Naive thymus-derived CD4-positive, alpha-beta T cell (primary cell): ENCODE measurements at regions not wholly inside any gene's neighbourhood (a gene's known extent, or its start where the extent isn't known, plus 50 kb on each side); places are given as distances from the start of the nearest gene placed in this dataset.

ENCODE experiments used
- ATAC-seq: fragments of 150-1000 bp; cut with Tn5 transposase; 2 replicates; pipeline ENCODE4 v1.10.0; 2021; ENCODE audit warnings: mild to moderate bottlenecking, moderate library complexity
- CTCF ChIA-PET: fragments of 350-600 bp; sonication (Branson Sonifier 250); formaldehyde crosslinking; loops from one replicate; lab custom pipeline; 2021; ENCODE audit warnings: antibody characterized with exemption; lab: Charles Lee
- POLR2A ChIA-PET: fragments of 350-600 bp; sonication (Branson Sonifier 250); formaldehyde crosslinking; loops from one replicate; lab custom pipeline; 2021; ENCODE audit warnings: antibody characterized with exemption, inconsistent platforms; lab: Charles Lee
- DNase-seq, 9 donors: peaks; one replicate each; pipeline versions ENCODE4 v3.0.0 to v3.0.0-alpha.2; 2020 to 2022; ENCODE audit warnings: mixed read lengths in 1 of 9
- H3K27ac ChIP-seq: one replicate; pipeline ENCODE4 v1.7.0; 2013; ENCODE audit warnings: mild to moderate bottlenecking, low read depth, low read length, moderate library complexity
- H3K27me3 ChIP-seq, 2 donors: one replicate each; pipeline ENCODE4 v1.7.0; 2013; ENCODE audit warnings: low read length in 2 of 2, mild to moderate bottlenecking in 2 of 2, moderate library complexity in 2 of 2; ENCODE audit not compliant: control insufficient read depth in 2 of 2, insufficient read depth in 2 of 2
- H3K36me3 ChIP-seq, 3 experiments: 1 replicate in 2 of 3; 2 replicates in 1 of 3; pipeline ENCODE4 v1.7.0; 2013; ENCODE audit warnings: low read length in 3 of 3, mild to moderate bottlenecking in 3 of 3, moderate library complexity in 1 of 3; ENCODE audit not compliant: insufficient read depth in 3 of 3, control insufficient read depth in 2 of 3
- H3K4me1 ChIP-seq, 2 donors: one replicate each; pipeline ENCODE4 v1.7.0; 2013; ENCODE audit warnings: low read length in 2 of 2, mild to moderate bottlenecking in 2 of 2, moderate library complexity in 1 of 2; ENCODE audit not compliant: control insufficient read depth in 2 of 2, insufficient read depth in 2 of 2
- H3K4me3 ChIP-seq: 2 replicates; pipeline ENCODE4 v1.7.0; 2013; ENCODE audit warnings: mild to moderate bottlenecking, low read length
- H3K9me3 ChIP-seq, 3 experiments: 1 replicate in 2 of 3; 2 replicates in 1 of 3; pipeline ENCODE4 v1.7.0; 2013; ENCODE audit warnings: low read length in 3 of 3; ENCODE audit not compliant: control insufficient read depth in 2 of 3
- H3K27ac Mint-ChIP-seq, 9 donors: one replicate each; pipeline ENCODE4 v1.8.0; 2020 to 2022; ENCODE audit warnings: mixed read lengths in 9 of 9, mild to moderate bottlenecking in 8 of 9, moderate library complexity in 5 of 9, inconsistent platforms in 2 of 9
- H3K27me3 Mint-ChIP-seq, 5 donors: one replicate each; pipeline ENCODE4 v1.8.0; 2021 to 2022; ENCODE audit warnings: mixed read lengths in 5 of 5, mild to moderate bottlenecking in 1 of 5
- H3K36me3 Mint-ChIP-seq, 5 donors: one replicate each; pipeline ENCODE4 v1.8.0; 2020 to 2022; ENCODE audit warnings: mixed read lengths in 5 of 5, mild to moderate bottlenecking in 3 of 5, inconsistent platforms in 1 of 5
- H3K4me1 Mint-ChIP-seq, 7 donors: one replicate each; pipeline ENCODE4 v1.8.0; 2020 to 2022; ENCODE audit warnings: mixed read lengths in 7 of 7, mild to moderate bottlenecking in 3 of 7, inconsistent platforms in 1 of 7
- H3K4me3 Mint-ChIP-seq, 10 donors: one replicate each; pipeline ENCODE4 v1.8.0; 2020 to 2022; ENCODE audit warnings: mild to moderate bottlenecking in 10 of 10, mixed read lengths in 10 of 10, moderate library complexity in 6 of 10, inconsistent platforms in 2 of 10
- H3K9me3 Mint-ChIP-seq, 11 donors: one replicate each; pipeline ENCODE4 v1.8.0; 2020 to 2022; ENCODE audit warnings: mixed read lengths in 11 of 11, mild to moderate bottlenecking in 4 of 11, inconsistent platforms in 1 of 11, moderate library complexity in 1 of 11
- intact Hi-C, 2 donors: fragments of 100-400 bp; cut with micrococcal nuclease; formaldehyde crosslinking; loops; one replicate each; pipeline ENCODE4 v1.15.1; 2023

DNA sequence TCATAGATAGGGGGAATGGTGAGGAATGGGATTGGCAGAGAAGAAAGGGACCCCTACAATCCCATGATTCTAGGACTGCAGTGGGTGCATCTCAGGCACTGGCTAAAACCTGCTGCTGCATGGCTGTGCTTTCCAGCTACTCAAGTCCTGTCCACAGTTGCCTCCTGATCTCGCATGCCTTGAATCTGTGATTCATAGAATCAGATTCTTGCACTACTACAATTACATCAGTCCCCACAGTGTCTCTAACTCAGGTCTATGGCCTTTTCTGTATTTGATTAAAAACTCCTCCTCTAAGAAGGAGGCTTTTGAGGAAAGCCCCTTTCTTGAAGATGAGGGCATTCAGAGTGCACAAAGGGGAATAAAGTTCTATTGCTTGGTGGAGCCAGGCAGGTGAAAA, 117.4 kb downstream of the LRATD1 start:
- Histone ChIP-seq H3K36me3 (no peaks in the 10 kb centered on the region), H3K27me3 (no peaks in the 10 kb centered on the region), H3K4me3 (no peak overlapping the region), H3K9me3 (no peaks in the 10 kb centered on the region), H3K4me1 (no peaks in the 10 kb centered on the region), H3K27ac (no peak overlapping the region)
- intact Hi-C loops, result no loop called here
- H3K27ac Mint-ChIP-seq, result no peak overlapping the region
- H3K27me3 Mint-ChIP-seq, result peaks cover 0 to 4% (median 0%) of the 10 kb centered on the region in 5 donors
- no peaks in the 10 kb centered on the region for H3K36me3 Mint-ChIP-seq
- H3K4me1 Mint-ChIP-seq, result no peaks in the 10 kb centered on the region
- no peak for DNase-seq
- peaks cover 0 to 5% (median 0%) of the 10 kb centered on the region in 11 donors for H3K9me3 Mint-ChIP-seq
- CTCF ChIA-PET, result no interaction called here
- POLR2A ChIA-PET, result no interaction called here
- no peak overlapping the region for H3K4me3 Mint-ChIP-seq
- no peak for ATAC-seq

DNA sequence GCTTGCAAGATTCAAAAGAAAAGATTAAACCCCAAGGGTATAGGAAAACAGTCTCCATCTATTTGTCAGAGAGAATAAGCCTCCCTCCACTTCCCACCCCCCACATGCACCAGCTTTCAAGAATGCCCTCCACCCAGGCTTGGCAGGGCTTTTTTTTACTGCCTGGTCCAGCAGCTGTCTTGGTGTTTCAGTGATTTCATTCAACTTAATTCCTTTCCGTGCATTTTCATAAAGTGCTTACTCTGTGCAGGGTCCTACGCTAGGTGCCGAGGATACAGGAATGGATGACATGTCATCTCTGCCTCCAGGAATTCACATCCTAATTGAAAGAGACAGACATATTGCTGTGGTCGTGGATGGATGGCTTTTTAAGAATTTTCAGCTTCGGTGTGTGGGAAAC, 117.9 kb downstream of the LRATD1 start:
- ChIA-PET CTCF (no interaction called here), POLR2A (no interaction called here)
- H3K36me3 Mint-ChIP-seq, result no peaks in the 10 kb centered on the region
- Histone ChIP-seq H3K27me3 (no peaks in the 10 kb centered on the region), H3K9me3 (no peaks in the 10 kb centered on the region), H3K36me3 (no peaks in the 10 kb centered on the region), H3K4me3 (no peak overlapping the region), H3K4me1 (no peaks in the 10 kb centered on the region), H3K27ac (no peak overlapping the region)
- peaks cover 0 to 5% (median 0%) of the 10 kb centered on the region in 11 donors for H3K9me3 Mint-ChIP-seq
- no peak overlapping the region for H3K27ac Mint-ChIP-seq
- H3K4me3 Mint-ChIP-seq, result no peak overlapping the region
- no peaks in the 10 kb centered on the region for H3K4me1 Mint-ChIP-seq
- H3K27me3 Mint-ChIP-seq, result peaks cover 0 to 4% (median 0%) of the 10 kb centered on the region in 5 donors
- ATAC-seq (no peak), DNase-seq (no peak)
- intact Hi-C loops, result no loop called here

DNA sequence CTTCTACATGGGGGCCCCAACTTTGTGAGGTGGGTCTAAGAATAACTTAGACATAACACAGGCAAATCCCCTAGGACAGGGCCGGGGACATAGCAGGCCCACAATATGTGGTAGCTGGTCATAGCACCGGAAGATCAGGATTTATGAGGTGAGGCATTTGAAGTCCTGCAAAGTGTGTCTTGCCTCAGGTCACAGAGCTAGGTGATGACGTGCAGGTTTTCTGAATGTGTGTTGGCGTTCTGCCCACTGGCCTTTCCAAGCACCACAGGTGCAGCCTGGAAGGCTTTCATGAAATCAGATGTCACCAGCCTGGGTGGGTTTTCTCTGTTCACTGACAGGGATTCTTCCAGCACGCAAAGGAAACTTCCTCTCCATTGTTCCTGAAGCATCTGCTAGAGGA, 119.1 kb downstream of the LRATD1 start:
- Histone ChIP-seq H3K4me1 (no peaks in the 10 kb centered on the region), H3K27me3 (no peaks in the 10 kb centered on the region), H3K36me3 (no peaks in the 10 kb centered on the region), H3K9me3 (no peaks in the 10 kb centered on the region), H3K27ac (no peak overlapping the region), H3K4me3 (no peak overlapping the region)
- ChIA-PET POLR2A (no interaction called here), CTCF (no interaction called here)
- no peak for ATAC-seq
- Mint-ChIP-seq H3K4me1 (no peaks in the 10 kb centered on the region), H3K27me3 (peaks cover 0 to 4% (median 0%) of the 10 kb centered on the region in 5 donors), H3K36me3 (no peaks in the 10 kb centered on the region), H3K4me3 (no peak overlapping the region), H3K9me3 (peaks cover 0 to 5% (median 0%) of the 10 kb centered on the region in 11 donors), H3K27ac (no peak overlapping the region)
- intact Hi-C loops, result no loop called here
- DNase-seq, result no peak

DNA sequence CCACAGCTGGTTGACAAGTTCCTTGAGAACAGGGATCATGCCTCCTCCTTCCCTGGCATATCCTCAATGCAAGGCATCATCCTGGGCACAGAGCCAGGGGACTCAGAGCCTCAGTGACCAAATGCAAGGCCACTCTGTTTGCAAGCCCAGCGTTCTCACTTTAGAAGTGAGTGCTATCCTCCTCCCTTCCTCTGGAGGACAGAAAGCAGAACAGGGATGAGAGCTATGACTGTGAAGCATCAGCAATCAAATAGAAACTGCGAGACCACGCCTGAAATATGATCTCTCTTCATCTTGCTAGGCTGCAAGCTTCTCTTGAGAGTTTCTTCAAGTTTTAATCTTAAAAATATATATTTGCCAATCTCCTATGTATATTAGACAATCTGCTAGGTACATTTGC, 119.8 kb downstream of the LRATD1 start:
- Histone ChIP-seq H3K36me3 (no peaks in the 10 kb centered on the region), H3K4me1 (no peaks in the 10 kb centered on the region), H3K27ac (no peak overlapping the region), H3K4me3 (no peak overlapping the region), H3K9me3 (no peaks in the 10 kb centered on the region), H3K27me3 (no peaks in the 10 kb centered on the region)
- Mint-ChIP-seq H3K27me3 (peaks cover 0 to 4% (median 0%) of the 10 kb centered on the region in 5 donors), H3K4me1 (no peaks in the 10 kb centered on the region), H3K9me3 (peaks cover 0 to 5% (median 0%) of the 10 kb centered on the region in 11 donors), H3K36me3 (no peaks in the 10 kb centered on the region), H3K27ac (no peak overlapping the region), H3K4me3 (no peak overlapping the region)
- intact Hi-C loops, result no loop called here
- ChIA-PET POLR2A (no interaction called here), CTCF (no interaction called here)
- DNase-seq (no peak), ATAC-seq (no peak)

DNA sequence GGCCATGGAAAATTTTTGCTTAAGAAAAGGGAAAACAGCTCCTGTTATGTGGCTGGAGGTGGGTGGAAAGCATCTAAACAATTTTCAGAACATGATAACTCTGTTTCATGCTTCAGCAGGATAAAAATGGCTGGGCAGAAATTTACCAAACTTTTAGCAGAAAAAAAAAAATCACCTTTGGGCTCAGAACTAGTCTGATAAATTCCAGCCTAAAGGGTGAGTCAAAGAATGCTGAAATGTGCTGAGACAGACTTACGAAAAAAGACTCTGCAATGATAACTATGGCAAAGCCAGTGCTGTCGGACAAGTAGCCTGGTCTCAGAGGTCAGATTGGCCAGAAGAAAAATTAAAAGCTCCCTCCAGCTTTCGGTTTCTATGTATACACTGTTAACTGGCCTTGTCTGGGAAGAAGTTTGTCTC, 123.6 kb downstream of the LRATD1 start:
- H3K9me3 ChIP-seq, result no peaks in the 10 kb centered on the region
- no peaks in the 10 kb centered on the region for H3K4me1 ChIP-seq
- no peak overlapping the region for H3K27ac Mint-ChIP-seq
- H3K4me3 Mint-ChIP-seq, result no peak overlapping the region
- ChIA-PET POLR2A (no interaction called here), CTCF (no interaction called here)
- H3K36me3 Mint-ChIP-seq, result no peaks in the 10 kb centered on the region
- H3K27ac ChIP-seq, result no peak overlapping the region
- intact Hi-C loops, result no loop called here
- no peaks in the 10 kb centered on the region for H3K36me3 ChIP-seq
- H3K9me3 Mint-ChIP-seq, result no peaks in the 10 kb centered on the region
- H3K4me3 ChIP-seq, result no peak overlapping the region
- no peak for ATAC-seq
- no peaks in the 10 kb centered on the region for H3K27me3 ChIP-seq
- no peaks in the 10 kb centered on the region for H3K4me1 Mint-ChIP-seq
- no peak for DNase-seq
- peaks cover 0 to 4% (median 0%) of the 10 kb centered on the region in 5 donors for H3K27me3 Mint-ChIP-seq

DNA sequence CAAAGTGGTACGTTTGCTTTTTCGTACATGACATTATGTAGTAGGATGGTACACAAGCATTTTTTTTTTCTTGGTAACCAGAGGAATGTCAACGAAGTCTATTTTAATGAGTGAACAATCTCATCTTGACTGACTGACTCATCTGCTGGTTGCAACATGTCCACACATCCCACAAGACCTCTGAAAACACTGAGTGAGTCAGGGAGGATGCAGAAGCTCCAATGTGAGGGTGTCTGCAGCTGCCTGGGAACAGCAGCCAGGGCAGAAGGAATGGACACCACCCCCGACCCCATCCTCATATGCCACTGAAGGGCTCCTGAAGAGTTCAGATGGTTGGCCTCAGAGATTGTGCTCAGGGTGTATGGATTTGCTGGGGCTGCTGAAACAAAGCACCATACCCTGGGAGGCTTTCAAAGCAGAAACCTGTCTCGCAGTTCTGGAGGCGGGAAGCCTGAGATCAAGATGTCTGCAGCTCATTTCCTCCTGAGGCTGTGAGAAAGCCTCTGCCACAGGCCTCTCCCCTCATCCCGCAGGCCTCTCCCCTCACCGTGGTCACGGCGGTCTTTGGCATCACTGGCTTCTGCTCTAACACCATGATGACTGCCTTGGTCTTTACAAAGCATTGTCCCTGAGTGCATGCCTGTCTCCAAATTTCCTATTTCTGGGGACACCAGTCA, 124.6 kb downstream of the LRATD1 start:
- Histone ChIP-seq H3K9me3 (no peaks in the 10 kb centered on the region), H3K4me1 (no peaks in the 10 kb centered on the region), H3K27me3 (no peaks in the 10 kb centered on the region), H3K4me3 (no peak overlapping the region), H3K36me3 (no peaks in the 10 kb centered on the region), H3K27ac (no peak overlapping the region)
- H3K4me1 Mint-ChIP-seq, result no peaks in the 10 kb centered on the region
- ATAC-seq (no peak), DNase-seq (no peak)
- ChIA-PET POLR2A (no interaction called here), CTCF (no interaction called here)
- H3K4me3 Mint-ChIP-seq, result no peak overlapping the region
- no peaks in the 10 kb centered on the region for H3K36me3 Mint-ChIP-seq
- peaks cover 0 to 4% (median 0%) of the 10 kb centered on the region in 5 donors for H3K27me3 Mint-ChIP-seq
- intact Hi-C loops, result no loop called here
- H3K27ac Mint-ChIP-seq, result no peak overlapping the region
- H3K9me3 Mint-ChIP-seq, result no peaks in the 10 kb centered on the region

DNA sequence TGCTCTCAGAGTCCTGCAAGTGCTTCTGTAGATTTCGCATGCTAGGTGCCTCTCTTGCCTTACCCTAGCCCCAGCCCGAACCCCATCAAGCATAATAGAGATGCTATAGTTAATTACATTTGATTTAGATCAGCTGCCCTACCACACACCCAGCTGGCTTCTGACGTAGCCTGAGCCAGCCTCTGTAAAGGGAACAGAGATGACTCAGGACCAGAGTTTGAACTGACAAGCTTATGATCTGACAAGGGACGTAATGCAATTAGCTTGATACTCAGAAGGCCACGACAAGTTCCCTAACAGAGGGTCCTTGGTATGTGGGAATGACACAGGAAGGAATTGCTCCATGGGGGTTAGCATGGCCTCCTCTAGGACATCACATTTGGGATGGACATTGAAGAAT, 126.6 kb downstream of the LRATD1 start:
- intact Hi-C loops, result no loop called here
- POLR2A ChIA-PET, result no interaction called here
- H3K36me3 Mint-ChIP-seq, result no peaks in the 10 kb centered on the region
- Histone ChIP-seq H3K9me3 (no peaks in the 10 kb centered on the region), H3K4me1 (no peaks in the 10 kb centered on the region), H3K36me3 (no peaks in the 10 kb centered on the region), H3K4me3 (no peak overlapping the region), H3K27ac (no peak overlapping the region), H3K27me3 (no peaks in the 10 kb centered on the region)
- DNase-seq, result no peak
- H3K4me1 Mint-ChIP-seq, result no peaks in the 10 kb centered on the region
- CTCF ChIA-PET, result no interaction called here
- ATAC-seq, result no peak
- H3K9me3 Mint-ChIP-seq, result no peaks in the 10 kb centered on the region
- no peak overlapping the region for H3K27ac Mint-ChIP-seq
- no peak overlapping the region for H3K4me3 Mint-ChIP-seq
- peaks cover 0 to 4% (median 0%) of the 10 kb centered on the region in 5 donors for H3K27me3 Mint-ChIP-seq
